ENCODE measurements at regions not wholly inside any gene's neighbourhood (a gene's known extent, or its start where the extent isn't known, plus 50 kb on each side); places are given as distances from the start of the nearest gene placed in this dataset.

- DNase-seq (ENCODE audit: low read depth in 4 of 6, low spot score in 6 of 6), result no peak
- 86% methylated on average over 17 of the region's 17 CpGs for WGBS (ENCODE audit: insufficient coverage)
- Histone ChIP-seq H3K4me3 (ENCODE audit: low read depth, low read length) (no peak overlapping the region), H3K27me3 (ENCODE audit: control insufficient read depth, insufficient read depth, low read length) (no peaks in the 10 kb centered on the region), H3K36me3 (ENCODE audit: control insufficient read depth, insufficient read depth, low read length) (no peaks in the 10 kb centered on the region), H3K9me3 (ENCODE audit: control insufficient read depth, insufficient read depth, low read length) (no peaks in the 10 kb centered on the region), H3K27ac (ENCODE audit: low read depth, low read length) (no peak overlapping the region), H3K4me1 (ENCODE audit: control insufficient read depth, insufficient read depth, low read length) (peaks cover 4% of the 10 kb centered on the region)
These were observed 221.0 kb downstream of the NFATC2 start for GRCh38 chr20:51321343-51322163.

GRCh38 chr20:51319522-51319921 lies 223.0 kb downstream of the NFATC2 start:
- Histone ChIP-seq H3K27ac (ENCODE audit: low read depth, low read length) (no peak overlapping the region), H3K9me3 (ENCODE audit: control insufficient read depth, insufficient read depth, low read length) (no peaks in the 10 kb centered on the region), H3K27me3 (ENCODE audit: control insufficient read depth, insufficient read depth, low read length) (no peaks in the 10 kb centered on the region), H3K36me3 (ENCODE audit: control insufficient read depth, insufficient read depth, low read length) (no peaks in the 10 kb centered on the region), H3K4me1 (ENCODE audit: control insufficient read depth, insufficient read depth, low read length) (peaks cover 4% of the 10 kb centered on the region), H3K4me3 (ENCODE audit: low read depth, low read length) (no peak overlapping the region)
- DNase-seq (ENCODE audit: low read depth in 4 of 6, low spot score in 6 of 6), result no peak
- WGBS (ENCODE audit: insufficient coverage), result 82% methylated on average over 5 of the region's 5 CpGs

GRCh38 chr20:51318058-51318949 lies 224.2 kb downstream of the NFATC2 start:
- no peaks in the 10 kb centered on the region for H3K9me3 ChIP-seq (ENCODE audit: control insufficient read depth, insufficient read depth, low read length)
- DNase-seq (ENCODE audit: low read depth in 4 of 6, low spot score in 6 of 6), result peak in 2 of 6 donors; percentile 45 to 55
- H3K4me3 ChIP-seq (ENCODE audit: low read depth, low read length), result no peak overlapping the region
- H3K4me1 ChIP-seq (ENCODE audit: control insufficient read depth, insufficient read depth, low read length), result peaks cover 4% of the 10 kb centered on the region
- H3K36me3 ChIP-seq (ENCODE audit: control insufficient read depth, insufficient read depth, low read length), result no peaks in the 10 kb centered on the region
- 49% methylated on average over 24 of the region's 27 CpGs for WGBS (ENCODE audit: insufficient coverage)
- H3K27me3 ChIP-seq (ENCODE audit: control insufficient read depth, insufficient read depth, low read length), result no peaks in the 10 kb centered on the region
- H3K27ac ChIP-seq (ENCODE audit: low read depth, low read length), result no peak overlapping the region

GRCh38 chr20:51315390-51315789 lies 227.1 kb downstream of the NFATC2 start:
- Histone ChIP-seq H3K4me1 (ENCODE audit: control insufficient read depth, insufficient read depth, low read length) (peaks cover 4% of the 10 kb centered on the region), H3K27ac (ENCODE audit: low read depth, low read length) (no peak overlapping the region), H3K4me3 (ENCODE audit: low read depth, low read length) (no peak overlapping the region), H3K27me3 (ENCODE audit: control insufficient read depth, insufficient read depth, low read length) (no peaks in the 10 kb centered on the region), H3K9me3 (ENCODE audit: control insufficient read depth, insufficient read depth, low read length) (no peaks in the 10 kb centered on the region), H3K36me3 (ENCODE audit: control insufficient read depth, insufficient read depth, low read length) (no peaks in the 10 kb centered on the region)
- DNase-seq (ENCODE audit: low read depth in 4 of 6, low spot score in 6 of 6), result no peak

GRCh38 chr20:51313358-51313827 lies 229.1 kb downstream of the NFATC2 start:
- no peaks in the 10 kb centered on the region for H3K27me3 ChIP-seq (ENCODE audit: control insufficient read depth, insufficient read depth, low read length)
- no peak overlapping the region for H3K4me3 ChIP-seq (ENCODE audit: low read depth, low read length)
- no peaks in the 10 kb centered on the region for H3K36me3 ChIP-seq (ENCODE audit: control insufficient read depth, insufficient read depth, low read length)
- H3K27ac ChIP-seq (ENCODE audit: low read depth, low read length), result no peak overlapping the region
- no peaks in the 10 kb centered on the region for H3K9me3 ChIP-seq (ENCODE audit: control insufficient read depth, insufficient read depth, low read length)
- peaks cover 3% of the 10 kb centered on the region for H3K4me1 ChIP-seq (ENCODE audit: control insufficient read depth, insufficient read depth, low read length)
- 77% methylated on average over 4 of the region's 5 CpGs for WGBS (ENCODE audit: insufficient coverage)
- peak in 2 of 6 donors; percentile 9 to 15 for DNase-seq (ENCODE audit: low read depth in 4 of 6, low spot score in 6 of 6)

- Histone ChIP-seq H3K9me3 (ENCODE audit: control insufficient read depth, insufficient read depth, low read length) (no peaks in the 10 kb centered on the region), H3K4me3 (ENCODE audit: low read depth, low read length) (no peak overlapping the region), H3K27me3 (ENCODE audit: control insufficient read depth, insufficient read depth, low read length) (no peaks in the 10 kb centered on the region), H3K36me3 (ENCODE audit: control insufficient read depth, insufficient read depth, low read length) (no peaks in the 10 kb centered on the region), H3K4me1 (ENCODE audit: control insufficient read depth, insufficient read depth, low read length) (no peaks in the 10 kb centered on the region), H3K27ac (ENCODE audit: low read depth, low read length) (no peak overlapping the region)
- DNase-seq (ENCODE audit: low read depth in 4 of 6, low spot score in 6 of 6), result no peak
- WGBS (ENCODE audit: insufficient coverage), result 17% methylated on average over 1 of the region's 3 CpGs
These were observed 230.1 kb downstream of the NFATC2 start for GRCh38 chr20:51312480-51312783.

GRCh38 chr20:51311636-51312479 lies 230.7 kb downstream of the NFATC2 start:
- Histone ChIP-seq H3K4me1 (ENCODE audit: control insufficient read depth, insufficient read depth, low read length) (peaks cover 2% of the 10 kb centered on the region), H3K27ac (ENCODE audit: low read depth, low read length) (no peak overlapping the region), H3K27me3 (ENCODE audit: control insufficient read depth, insufficient read depth, low read length) (no peaks in the 10 kb centered on the region), H3K9me3 (ENCODE audit: control insufficient read depth, insufficient read depth, low read length) (no peaks in the 10 kb centered on the region), H3K4me3 (ENCODE audit: low read depth, low read length) (no peak overlapping the region), H3K36me3 (ENCODE audit: control insufficient read depth, insufficient read depth, low read length) (no peaks in the 10 kb centered on the region)
- 58% methylated on average over 8 of the region's 12 CpGs for WGBS (ENCODE audit: insufficient coverage)
- DNase-seq (ENCODE audit: low read depth in 4 of 6, low spot score in 6 of 6), result no peak

GRCh38 chr20:51310216-51310615 lies 232.3 kb downstream of the NFATC2 start:
- no peaks in the 10 kb centered on the region for H3K36me3 ChIP-seq (ENCODE audit: control insufficient read depth, insufficient read depth, low read length)
- WGBS (ENCODE audit: insufficient coverage), result 93% methylated on average over 2 of the region's 2 CpGs
- no peaks in the 10 kb centered on the region for H3K9me3 ChIP-seq (ENCODE audit: control insufficient read depth, insufficient read depth, low read length)
- no peak overlapping the region for H3K4me3 ChIP-seq (ENCODE audit: low read depth, low read length)
- no peak overlapping the region for H3K27ac ChIP-seq (ENCODE audit: low read depth, low read length)
- H3K4me1 ChIP-seq (ENCODE audit: control insufficient read depth, insufficient read depth, low read length), result peaks cover 8% of the 10 kb centered on the region
- no peak for DNase-seq (ENCODE audit: low read depth in 4 of 6, low spot score in 6 of 6)
- no peaks in the 10 kb centered on the region for H3K27me3 ChIP-seq (ENCODE audit: control insufficient read depth, insufficient read depth, low read length)

GRCh38 chr20:51309128-51309527 lies 233.4 kb downstream of the NFATC2 start:
- H3K27ac ChIP-seq (ENCODE audit: low read depth, low read length), result no peak overlapping the region
- H3K4me3 ChIP-seq (ENCODE audit: low read depth, low read length), result no peak overlapping the region
- no peaks in the 10 kb centered on the region for H3K9me3 ChIP-seq (ENCODE audit: control insufficient read depth, insufficient read depth, low read length)
- H3K36me3 ChIP-seq (ENCODE audit: control insufficient read depth, insufficient read depth, low read length), result no peaks in the 10 kb centered on the region
- 25% methylated on average over 1 of the region's 2 CpGs for WGBS (ENCODE audit: insufficient coverage)
- H3K4me1 ChIP-seq (ENCODE audit: control insufficient read depth, insufficient read depth, low read length), result peaks cover 8% of the 10 kb centered on the region
- H3K27me3 ChIP-seq (ENCODE audit: control insufficient read depth, insufficient read depth, low read length), result no peaks in the 10 kb centered on the region
- DNase-seq (ENCODE audit: low read depth in 4 of 6, low spot score in 6 of 6), result no peak

All from spinal cord (tissue), 9 donors.